GM21619 (cell line): ENCODE measurements at regions not wholly inside any gene's neighbourhood (a gene's known extent, or its start where the extent isn't known, plus 50 kb on each side); places are given as distances from the start of the nearest gene placed in this dataset.

Source experiments
- ATAC-seq: cut with Tn5 transposase; IDR thresholded peaks from one replicate; pipeline ENCODE4 v1.9.1; 2021; ENCODE audit not compliant: unreplicated experiment

GRCh38 chr16:52237823-52238222 is 309.1 kb downstream of the TOX3 start:
- ATAC-seq: no peak

- no peak for ATAC-seq
Observed at GRCh38 chr16:52235186-52235585, 311.8 kb downstream of the TOX3 start.

GRCh38 chr16:52234626-52235025 is 312.3 kb downstream of the TOX3 start:
- ATAC-seq: no peak

- no peak for ATAC-seq
Observed at GRCh38 chr16:52229471-52229870, 317.5 kb downstream of the TOX3 start.

GRCh38 chr16:52227851-52228250 is 319.1 kb downstream of the TOX3 start:
- ATAC-seq: no peak

GRCh38 chr16:52212841-52213240 is 334.1 kb downstream of the TOX3 start:
- ATAC-seq: no peak

GRCh38 chr16:52209227-52209626 is 337.7 kb downstream of the TOX3 start:
- ATAC-seq: no peak

- no peak for ATAC-seq
Observed at GRCh38 chr16:52203096-52203495, 343.8 kb downstream of the TOX3 start.

GRCh38 chr16:52193441-52193840 is 353.5 kb downstream of the TOX3 start:
- no peak for ATAC-seq

- no peak for ATAC-seq
Observed at GRCh38 chr16:52191531-52192134, 355.3 kb downstream of the TOX3 start.

GRCh38 chr16:52184336-52184735 is 362.6 kb downstream of the TOX3 start:
- no peak for ATAC-seq

- ATAC-seq: no peak
Observed at GRCh38 chr16:52182840-52183239, 364.1 kb downstream of the TOX3 start.

GRCh38 chr16:52174168-52174567 is 372.8 kb downstream of the TOX3 start:
- no peak for ATAC-seq

- ATAC-seq: no peak
Observed at GRCh38 chr16:52171481-52171880, 375.5 kb downstream of the TOX3 start.

- no peak for ATAC-seq
Observed at GRCh38 chr16:52167328-52167727, 379.6 kb downstream of the TOX3 start.

GRCh38 chr16:52165961-52166360 is 381.0 kb downstream of the TOX3 start:
- ATAC-seq: no peak

GRCh38 chr16:52149003-52149402 is 397.9 kb downstream of the TOX3 start:
- ATAC-seq: no peak

GRCh38 chr16:52141871-52142270 is 405.1 kb downstream of the TOX3 start:
- ATAC-seq: no peak

GRCh38 chr16:52128361-52128760 is 418.6 kb downstream of the TOX3 start:
- ATAC-seq: no peak

- ATAC-seq: no peak
Observed at GRCh38 chr16:52123842-52124241, 423.1 kb downstream of the TOX3 start.

GRCh38 chr16:52123061-52123839 is 423.7 kb downstream of the TOX3 start:
- ATAC-seq: no peak

- ATAC-seq: no peak
Observed at GRCh38 chr16:52117171-52117570, 429.8 kb downstream of the TOX3 start.

- ATAC-seq: no peak
Observed at GRCh38 chr16:52114379-52114778, 432.6 kb downstream of the TOX3 start.
